K562 (cell line): ENCODE measurements at regions not wholly inside any gene's neighbourhood (a gene's known extent, or its start where the extent isn't known, plus 50 kb on each side); places are given as distances from the start of the nearest gene placed in this dataset.

Source experiments
- ATAC-seq: fragments of 200-7000 bp; cut with Tn5 transposase; 3 replicates; pipeline ENCODE4 v1.9.1; 2020; ENCODE audit warnings: moderate library complexity
- BruUV-seq: library from RNA; stranded (reverse); fragments of 400-500 nt; replicated peaks from 2 replicates; lab custom pipeline; 2021; lab: Mats Ljungman, UMichigan
- CTCF ChIA-PET: fragments of 300-600 bp; formaldehyde crosslinking; extraction: SDS; loops from one replicate; lab custom pipeline; 2021; ENCODE audit warnings: low intra/inter-chr PET ratio; lab: Yijun Ruan, JAX
- POLR2A ChIA-PET: fragments of 300-600, 350-650 bp; sonication (Branson Sonifier 250); formaldehyde crosslinking; extraction: SDS; loops from one replicate; lab custom pipeline; 2021; ENCODE audit warnings: antibody characterized with exemption, inconsistent platforms; lab: Yijun Ruan, JAX
- DNase-seq, 4 experiments: peaks; one replicate each; pipeline versions ENCODE4 v3.0.0 to v3.0.0-alpha.2; 2011 to 2018; ENCODE audit warnings: low spot score in 3 of 4, mixed read lengths in 3 of 4; ENCODE audit errors: extremely low read depth in 1 of 4
- FAIRE-seq: peaks from 2 replicates; lab custom pipeline; 2011; peaks lifted over from hg19 to GRCh38; lab: Jason Lieb, UNC
- H2AFZ ChIP-seq: 2 replicates; pipeline ENCODE4 v1.6.0; 2011; ENCODE audit warnings: low read depth, low read length, control low read depth, inconsistent platforms
- H3K27ac ChIP-seq: fragments of 200-600 bp; 3 replicates; pipeline ENCODE4 v1.8.0; 2011; ENCODE audit warnings: low read depth, mild to moderate bottlenecking, control low read depth, inconsistent platforms, low read length, moderate library complexity, mixed read lengths; ENCODE audit errors: extremely low read depth
- H3K27me3 ChIP-seq, 2 experiments: fragments of 300-600 bp in 1 of 2; 2 replicates in 1 of 2; 3 replicates in 1 of 2; pipeline versions ENCODE4 v1.6.0 to v1.8.0; 2011; ENCODE audit warnings: inconsistent platforms in 2 of 2, low read length in 2 of 2, mild to moderate bottlenecking in 1 of 2, mixed read lengths in 1 of 2, moderate library complexity in 1 of 2; ENCODE audit not compliant: control insufficient read depth in 2 of 2, insufficient read depth in 2 of 2
- H3K36me3 ChIP-seq: fragments of 300-600 bp; 3 replicates; pipeline ENCODE4 v1.8.0; 2011; ENCODE audit warnings: mild to moderate bottlenecking, low read length, inconsistent platforms; ENCODE audit not compliant: control insufficient read depth, insufficient read depth
- H3K4me1 ChIP-seq, 2 experiments: fragments of 200-600 bp in 1 of 2; replicated peaks in 1 of 2; 2 replicates in 1 of 2; 3 replicates in 1 of 2; pipeline versions ENCODE4 v1.5.1 to v1.8.0; 2011; ENCODE audit warnings: inconsistent platforms in 2 of 2, low read length in 2 of 2, mild to moderate bottlenecking in 1 of 2, mixed read lengths in 1 of 2, moderate library complexity in 1 of 2; ENCODE audit not compliant: control insufficient read depth in 2 of 2, insufficient read depth in 2 of 2
- H3K4me2 ChIP-seq: 2 replicates; pipeline ENCODE4 v1.6.1; 2011; ENCODE audit warnings: low read length, control low read depth, inconsistent platforms, mixed read lengths; ENCODE audit not compliant: insufficient read depth
- H3K4me3 ChIP-seq: fragments of 200-600 bp; sonication (generic), shearing (Covaris generic); 2 replicates; pipeline ENCODE4 v1.5.1; 2016; ENCODE audit warnings: control low read depth, inconsistent platforms
- H3K79me2 ChIP-seq: fragments of 200-600 bp; 3 replicates; pipeline ENCODE4 v1.8.0; 2011; ENCODE audit warnings: low read length, inconsistent platforms; ENCODE audit not compliant: control insufficient read depth, insufficient read depth
- H3K9ac ChIP-seq, 2 experiments: 2 replicates each; pipeline versions ENCODE4 v1.6.0 to v1.6.1; 2011; ENCODE audit warnings: low read depth in 2 of 2, low read length in 2 of 2, control low read depth in 1 of 2, inconsistent platforms in 1 of 2, mild to moderate bottlenecking in 1 of 2, mixed read lengths in 1 of 2; ENCODE audit not compliant: insufficient read depth in 1 of 2
- H3K9me1 ChIP-seq: one replicate; pipeline ENCODE4 v1.6.0; 2011; ENCODE audit warnings: inconsistent platforms, mild to moderate bottlenecking, low read length, moderate library complexity; ENCODE audit not compliant: control insufficient read depth, insufficient read depth
- H3K9me3 ChIP-seq: replicated peaks from 2 replicates; pipeline ENCODE4 v1.5.1; 2011; ENCODE audit warnings: low read depth, low read length, inconsistent platforms; ENCODE audit not compliant: control insufficient read depth, insufficient read depth
- H4K20me1 ChIP-seq: replicated peaks from 2 replicates; pipeline ENCODE4 v1.6.1; 2011; ENCODE audit warnings: low read length, inconsistent platforms, mixed read lengths; ENCODE audit not compliant: control insufficient read depth, insufficient read depth
- ESRRB ChIP-seq: fragments of 250-450 bp; sonication (Bioruptor Pico); IDR thresholded peaks from 2 replicates; pipeline ENCODE4 v1.5.0; 2020; ENCODE audit warnings: mild to moderate bottlenecking, moderate library complexity, borderline replicate concordance
- FOXJ2 ChIP-seq: fragments of 200-800 bp; sonication (Bioruptor generic); IDR thresholded peaks from 2 replicates; pipeline ENCODE4 v1.6.1; 2016; ENCODE audit warnings: missing genetic modification characterization, missing compliant biosample characterization
- GATAD2B ChIP-seq: fragments of 450-650 bp; IDR thresholded peaks from 2 replicates; pipeline ENCODE4 v1.6.1; 2017; ENCODE audit warnings: mild to moderate bottlenecking, borderline replicate concordance
- NFYB ChIP-seq: IDR thresholded peaks from 2 replicates; pipeline ENCODE4 v1.6.1; 2011; ENCODE audit warnings: mild to moderate bottlenecking, moderate library complexity; ENCODE audit not compliant: insufficient read length; ENCODE audit errors: extremely low read depth
- POLR2H ChIP-seq: IDR thresholded peaks from 2 replicates; pipeline ENCODE4 v1.6.1; 2016; ENCODE audit warnings: missing genetic modification characterization, low read depth, mild to moderate bottlenecking, control low read depth, missing compliant biosample characterization, moderate library complexity
- RAD21 ChIP-seq, 2 experiments: fragments of 250-450 bp in 1 of 2; fragments of 450-650 bp in 1 of 2; sonication (Bioruptor Pico) in 1 of 2; formaldehyde crosslinking in 1 of 2; IDR thresholded peaks in 1 of 2; conservative IDR thresholded peaks in 1 of 2; 2 replicates each; pipeline versions ENCODE4 v1.4.0 to v1.8.0; 2020 to 2022; ENCODE audit warnings: mild to moderate bottlenecking in 2 of 2, moderate library complexity in 1 of 2
- RBM14 ChIP-seq: fragments of 200-400 bp; formaldehyde crosslinking; IDR thresholded peaks from 2 replicates; pipeline ENCODE4 v1.6.1; 2018; ENCODE audit warnings: low read depth, mild to moderate bottlenecking, low read length, moderate library complexity, borderline replicate concordance; ENCODE audit not compliant: insufficient read depth
- SAFB2 ChIP-seq: fragments of 200-400 bp; formaldehyde crosslinking; IDR thresholded peaks from 2 replicates; pipeline ENCODE4 v1.6.1; 2018; ENCODE audit warnings: borderline replicate concordance, low read length, low read depth, moderate library complexity; ENCODE audit not compliant: severe bottlenecking
- ZNF324 ChIP-seq: fragments of 250-450 bp; sonication (Bioruptor Pico); IDR thresholded peaks from 2 replicates; pipeline ENCODE4 v1.4.0; 2020; ENCODE audit warnings: mild to moderate bottlenecking
- ZNF584 ChIP-seq: fragments of 200-800 bp; sonication (Bioruptor generic); IDR thresholded peaks from 2 replicates; pipeline ENCODE4 v1.6.1; 2016; ENCODE audit warnings: low read depth, mild to moderate bottlenecking, missing genetic modification characterization, missing compliant biosample characterization
- WGBS: fragments of 100-300 bp; shearing (Covaris generic); methylation state at CpG from one replicate; pipeline ENCODE4 v1.1.6; 2016; ENCODE audit warnings: low coverage, mixed read lengths; ENCODE audit not compliant: insufficient coverage; ENCODE audit errors: missing lambda C conversion rate; 5-methylcytosine and 5-hydroxymethylcytosine counted together
- in situ Hi-C: fragments of 300-500 bp; cut with MboI; formaldehyde crosslinking; loops from 4 replicates; pipeline ENCODE4 v1.15.0; 2018; ENCODE audit warnings: inconsistent platforms, mixed read lengths
- intact Hi-C: fragments of 100-400 bp; cut with micrococcal nuclease; formaldehyde crosslinking; loops from 2 replicates; pipeline ENCODE4 v1.14.2; 2022
- TF ChIP-seq, protein P1 (sequence below): fragments of 250-450 bp; sonication (Bioruptor Pico); IDR thresholded peaks from 2 replicates; pipeline ENCODE4 v1.8.0; 2021; ENCODE audit warnings: moderate library complexity, mild to moderate bottlenecking, inconsistent platforms
- TF ChIP-seq, protein P2 (sequence below): sonication (generic); formaldehyde crosslinking; IDR thresholded peaks from 2 replicates; pipeline ENCODE4 v1.8.1; 2023; ENCODE audit warnings: missing genetic modification reagents, mild to moderate bottlenecking, borderline replicate concordance
- TF ChIP-seq, protein P3 (sequence below): fragments of 250-450 bp; sonication (Bioruptor Pico); IDR thresholded peaks from 2 replicates; pipeline ENCODE4 v1.5.0; 2021; ENCODE audit warnings: mild to moderate bottlenecking, borderline replicate concordance

DNA sequence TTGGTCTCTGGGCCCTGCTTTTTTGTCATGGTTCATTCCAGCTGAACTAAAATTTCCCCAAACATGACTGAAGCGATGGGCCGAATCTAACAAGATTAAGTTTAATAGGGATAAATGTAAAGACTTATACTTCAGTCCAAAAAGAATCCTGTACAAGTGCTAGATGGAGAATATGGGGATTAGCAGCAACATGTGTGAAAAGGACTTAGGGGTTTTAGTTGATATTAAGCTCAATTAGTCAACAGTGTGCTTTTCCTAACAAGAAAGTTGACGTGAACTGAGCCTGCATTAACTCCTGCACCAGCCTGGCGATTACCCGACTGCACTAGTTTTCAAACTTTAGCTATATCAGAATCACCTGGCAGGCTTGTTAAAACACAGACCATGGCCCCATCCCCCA, 61.0 kb upstream of the BBX start:
- no peak overlapping the region for H3K9ac ChIP-seq
- H3K4me2 ChIP-seq: no peak overlapping the region
- peaks cover 0 to 4% of the 10 kb centered on the region in 2 experiments; a peak in 1 of 5 replicates for H3K4me1 ChIP-seq
- H3K4me3 ChIP-seq: no peak overlapping the region
- no peak overlapping the region for H2AFZ ChIP-seq
- H3K27ac ChIP-seq: no peak overlapping the region
- BruUV-seq: no TSS peak
- H3K9me1 ChIP-seq: no peaks in the 10 kb centered on the region
- ChIA-PET CTCF (no interaction called here), POLR2A (no interaction called here)
- no peak for ATAC-seq
- intact Hi-C loops: no loop called here
- H3K79me2 ChIP-seq: no peaks in the 10 kb centered on the region
- FAIRE-seq: no peak
- in situ Hi-C loops: no loop called here
- no peak for DNase-seq
- no peaks in the 10 kb centered on the region for H3K9me3 ChIP-seq
- WGBS: 9% methylated on average over 5 of the region's 5 CpGs
- no peaks in the 10 kb centered on the region for H4K20me1 ChIP-seq
- no peaks in the 10 kb centered on the region for H3K27me3 ChIP-seq
- H3K36me3 ChIP-seq: no peaks in the 10 kb centered on the region
- TF ChIP-seq, protein P1, sequence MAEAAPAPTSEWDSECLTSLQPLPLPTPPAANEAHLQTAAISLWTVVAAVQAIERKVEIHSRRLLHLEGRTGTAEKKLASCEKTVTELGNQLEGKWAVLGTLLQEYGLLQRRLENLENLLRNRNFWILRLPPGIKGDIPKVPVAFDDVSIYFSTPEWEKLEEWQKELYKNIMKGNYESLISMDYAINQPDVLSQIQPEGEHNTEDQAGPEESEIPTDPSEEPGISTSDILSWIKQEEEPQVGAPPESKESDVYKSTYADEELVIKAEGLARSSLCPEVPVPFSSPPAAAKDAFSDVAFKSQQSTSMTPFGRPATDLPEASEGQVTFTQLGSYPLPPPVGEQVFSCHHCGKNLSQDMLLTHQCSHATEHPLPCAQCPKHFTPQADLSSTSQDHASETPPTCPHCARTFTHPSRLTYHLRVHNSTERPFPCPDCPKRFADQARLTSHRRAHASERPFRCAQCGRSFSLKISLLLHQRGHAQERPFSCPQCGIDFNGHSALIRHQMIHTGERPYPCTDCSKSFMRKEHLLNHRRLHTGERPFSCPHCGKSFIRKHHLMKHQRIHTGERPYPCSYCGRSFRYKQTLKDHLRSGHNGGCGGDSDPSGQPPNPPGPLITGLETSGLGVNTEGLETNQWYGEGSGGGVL: no peak
- no peak for TF ChIP-seq SAFB2
- no peak for TF ChIP-seq ZNF324 (CRISPR knock-in tag)
- no peak for TF ChIP-seq ZNF584 (CRISPR knock-in tag)
- no peak for TF ChIP-seq ESRRB (CRISPR knock-in tag)
- no peak for TF ChIP-seq FOXJ2
- TF ChIP-seq RBM14: no peak
- no peak for TF ChIP-seq NFYB
- TF ChIP-seq, protein P2, sequence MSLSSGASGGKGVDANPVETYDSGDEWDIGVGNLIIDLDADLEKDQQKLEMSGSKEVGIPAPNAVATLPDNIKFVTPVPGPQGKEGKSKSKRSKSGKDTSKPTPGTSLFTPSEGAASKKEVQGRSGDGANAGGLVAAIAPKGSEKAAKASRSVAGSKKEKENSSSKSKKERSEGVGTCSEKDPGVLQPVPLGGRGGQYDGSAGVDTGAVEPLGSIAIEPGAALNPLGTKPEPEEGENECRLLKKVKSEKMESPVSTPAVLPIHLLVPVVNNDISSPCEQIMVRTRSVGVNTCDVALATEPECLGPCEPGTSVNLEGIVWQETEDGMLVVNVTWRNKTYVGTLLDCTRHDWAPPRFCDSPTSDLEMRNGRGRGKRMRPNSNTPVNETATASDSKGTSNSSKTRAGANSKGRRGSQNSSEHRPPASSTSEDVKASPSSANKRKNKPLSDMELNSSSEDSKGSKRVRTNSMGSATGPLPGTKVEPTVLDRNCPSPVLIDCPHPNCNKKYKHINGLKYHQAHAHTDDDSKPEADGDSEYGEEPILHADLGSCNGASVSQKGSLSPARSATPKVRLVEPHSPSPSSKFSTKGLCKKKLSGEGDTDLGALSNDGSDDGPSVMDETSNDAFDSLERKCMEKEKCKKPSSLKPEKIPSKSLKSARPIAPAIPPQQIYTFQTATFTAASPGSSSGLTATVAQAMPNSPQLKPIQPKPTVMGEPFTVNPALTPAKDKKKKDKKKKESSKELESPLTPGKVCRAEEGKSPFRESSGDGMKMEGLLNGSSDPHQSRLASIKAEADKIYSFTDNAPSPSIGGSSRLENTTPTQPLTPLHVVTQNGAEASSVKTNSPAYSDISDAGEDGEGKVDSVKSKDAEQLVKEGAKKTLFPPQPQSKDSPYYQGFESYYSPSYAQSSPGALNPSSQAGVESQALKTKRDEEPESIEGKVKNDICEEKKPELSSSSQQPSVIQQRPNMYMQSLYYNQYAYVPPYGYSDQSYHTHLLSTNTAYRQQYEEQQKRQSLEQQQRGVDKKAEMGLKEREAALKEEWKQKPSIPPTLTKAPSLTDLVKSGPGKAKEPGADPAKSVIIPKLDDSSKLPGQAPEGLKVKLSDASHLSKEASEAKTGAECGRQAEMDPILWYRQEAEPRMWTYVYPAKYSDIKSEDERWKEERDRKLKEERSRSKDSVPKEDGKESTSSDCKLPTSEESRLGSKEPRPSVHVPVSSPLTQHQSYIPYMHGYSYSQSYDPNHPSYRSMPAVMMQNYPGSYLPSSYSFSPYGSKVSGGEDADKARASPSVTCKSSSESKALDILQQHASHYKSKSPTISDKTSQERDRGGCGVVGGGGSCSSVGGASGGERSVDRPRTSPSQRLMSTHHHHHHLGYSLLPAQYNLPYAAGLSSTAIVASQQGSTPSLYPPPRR (CRISPR knock-in tag): no peak
- TF ChIP-seq, protein P3, sequence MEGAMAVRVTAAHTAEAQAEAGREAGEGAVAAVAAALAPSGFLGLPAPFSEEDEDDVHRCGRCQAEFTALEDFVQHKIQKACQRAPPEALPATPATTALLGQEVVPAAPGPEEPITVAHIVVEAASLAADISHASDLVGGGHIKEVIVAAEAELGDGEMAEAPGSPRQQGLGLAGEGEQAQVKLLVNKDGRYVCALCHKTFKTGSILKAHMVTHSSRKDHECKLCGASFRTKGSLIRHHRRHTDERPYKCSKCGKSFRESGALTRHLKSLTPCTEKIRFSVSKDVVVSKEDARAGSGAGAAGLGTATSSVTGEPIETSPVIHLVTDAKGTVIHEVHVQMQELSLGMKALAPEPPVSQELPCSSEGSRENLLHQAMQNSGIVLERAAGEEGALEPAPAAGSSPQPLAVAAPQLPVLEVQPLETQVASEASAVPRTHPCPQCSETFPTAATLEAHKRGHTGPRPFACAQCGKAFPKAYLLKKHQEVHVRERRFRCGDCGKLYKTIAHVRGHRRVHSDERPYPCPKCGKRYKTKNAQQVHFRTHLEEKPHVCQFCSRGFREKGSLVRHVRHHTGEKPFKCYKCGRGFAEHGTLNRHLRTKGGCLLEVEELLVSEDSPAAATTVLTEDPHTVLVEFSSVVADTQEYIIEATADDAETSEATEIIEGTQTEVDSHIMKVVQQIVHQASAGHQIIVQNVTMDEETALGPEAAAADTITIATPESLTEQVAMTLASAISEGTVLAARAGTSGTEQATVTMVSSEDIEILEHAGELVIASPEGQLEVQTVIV (CRISPR knock-in tag): no peak
- no peak for TF ChIP-seq RAD21 (CRISPR knock-in tag; conservative IDR thresholded peaks at IDR 0.05 in 1 of 2, IDR thresholded peaks at IDR 0.05 in 1 of 2)
- no peak for TF ChIP-seq GATAD2B
- TF ChIP-seq POLR2H: no peak
